ENCODE measurements at regions not wholly inside any gene's neighbourhood (a gene's known extent, or its start where the extent isn't known, plus 50 kb on each side); places are given as distances from the start of the nearest gene placed in this dataset.

GRCh38 chr9:109910671-109911518 is 130.9 kb downstream of the PALM2AKAP2 start:
- Histone ChIP-seq H3K9me3 (ENCODE audit: low read length) (no peaks in the 10 kb centered on the region), H3K27me3 (ENCODE audit: insufficient read depth, low read length) (no peaks in the 10 kb centered on the region), H3K9me2 (ENCODE audit: low read depth, low read length) (no peaks in the 10 kb centered on the region), H4K20me1 (ENCODE audit: insufficient read depth, low read length) (no peaks in the 10 kb centered on the region), H3K9ac (ENCODE audit: low read length) (no peak overlapping the region), H3K79me2 (ENCODE audit: insufficient read depth, low read length) (no peaks in the 10 kb centered on the region), H3F3A (ENCODE audit: insufficient read depth, low read length) (peaks cover 13% of the 10 kb centered on the region; the same call in 1 of the 2 replicates), H2AFZ (ENCODE audit: low read length) (no peak overlapping the region), H3K4me2 (ENCODE audit: low read length) (no peak overlapping the region), H3K36me3 (ENCODE audit: insufficient read depth, low read length) (no peaks in the 10 kb centered on the region), H3K27ac (ENCODE audit: low read depth, low read length, poor library complexity, severe bottlenecking) (peak overlapping the region; percentile 98), H3K4me3 (ENCODE audit: low read depth, low read length, poor library complexity, severe bottlenecking) (no peak overlapping the region), H3K4me1 (ENCODE audit: insufficient read depth, low read length, severe bottlenecking) (peaks cover 93% of the 10 kb centered on the region)
- TF ChIP-seq EZH2 (IDR thresholded peaks at IDR 0.05; ENCODE audit: borderline replicate concordance, low read length) (no peak), CTCF (IDR thresholded peaks at IDR 0.05; ENCODE audit: low read length) (no peak)

- Histone ChIP-seq H3K9ac (ENCODE audit: low read length) (no peak overlapping the region; the same call in 1 of the 2 replicates), H3K36me3 (ENCODE audit: insufficient read depth, low read length) (no peaks in the 10 kb centered on the region), H3F3A (ENCODE audit: insufficient read depth, low read length) (peaks cover 6% of the 10 kb centered on the region; the same call in 1 of the 2 replicates), H3K27ac (ENCODE audit: low read depth, low read length, poor library complexity, severe bottlenecking) (peak overlapping the region; percentile 98), H3K9me3 (ENCODE audit: low read length) (no peaks in the 10 kb centered on the region), H3K4me1 (ENCODE audit: insufficient read depth, low read length, severe bottlenecking) (peaks cover 93% of the 10 kb centered on the region), H3K4me2 (ENCODE audit: low read length) (no peak overlapping the region), H4K20me1 (ENCODE audit: insufficient read depth, low read length) (no peaks in the 10 kb centered on the region), H3K79me2 (ENCODE audit: insufficient read depth, low read length) (no peaks in the 10 kb centered on the region), H3K9me2 (ENCODE audit: low read depth, low read length) (no peaks in the 10 kb centered on the region), H3K27me3 (ENCODE audit: insufficient read depth, low read length) (no peaks in the 10 kb centered on the region), H3K4me3 (ENCODE audit: low read depth, low read length, poor library complexity, severe bottlenecking) (no peak overlapping the region), H2AFZ (ENCODE audit: low read length) (no peak overlapping the region)
- TF ChIP-seq CTCF (IDR thresholded peaks at IDR 0.05; ENCODE audit: low read length), result no peak
- no peak for TF ChIP-seq EZH2 (IDR thresholded peaks at IDR 0.05; ENCODE audit: borderline replicate concordance, low read length)
Measured at GRCh38 chr9:109912082-109912582, 132.1 kb downstream of the PALM2AKAP2 start.

DNA sequence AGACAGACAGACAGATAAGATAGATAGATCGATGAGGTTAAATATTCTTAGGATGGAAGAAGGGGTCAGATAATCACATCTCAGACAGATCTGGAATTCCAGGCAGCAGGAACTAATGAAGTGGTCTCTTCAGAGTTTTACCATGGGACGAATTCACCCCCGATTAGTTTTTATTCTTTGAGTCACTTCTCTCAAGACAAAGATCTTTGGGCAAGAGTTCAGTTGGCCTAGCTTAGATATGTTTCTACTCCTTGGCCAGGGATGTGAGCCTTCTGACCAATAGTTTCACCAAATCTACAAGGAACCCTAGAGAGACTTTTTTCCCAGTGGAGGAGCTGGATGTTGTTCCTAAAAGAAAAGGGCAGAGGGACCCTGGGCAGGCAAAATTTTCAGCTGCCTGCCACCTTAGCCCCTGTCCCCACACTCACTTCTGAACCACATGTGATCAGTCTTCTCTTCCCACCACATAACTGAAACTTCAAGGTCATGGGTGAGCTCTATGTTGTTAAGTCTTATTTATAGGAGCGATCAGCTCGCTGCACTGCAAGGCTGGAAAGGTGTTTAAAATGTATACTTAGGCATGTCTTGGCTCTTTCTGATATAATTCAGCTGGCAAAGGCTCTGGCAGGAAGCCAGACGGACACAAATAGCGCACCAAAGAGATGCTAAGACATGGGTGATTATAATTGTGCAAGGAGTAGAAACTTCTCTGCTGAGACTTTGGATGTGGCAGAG is 132.9 kb downstream of the PALM2AKAP2 start:
- Histone ChIP-seq H3K79me2 (ENCODE audit: insufficient read depth, low read length) (no peaks in the 10 kb centered on the region), H4K20me1 (ENCODE audit: insufficient read depth, low read length) (no peaks in the 10 kb centered on the region), H3K4me3 (ENCODE audit: low read depth, low read length, poor library complexity, severe bottlenecking) (no peak overlapping the region), H2AFZ (ENCODE audit: low read length) (0 out of 2 replicates have a peak overlapping the region, but pooled peaks have one; percentile 21), H3K4me1 (ENCODE audit: insufficient read depth, low read length, severe bottlenecking) (peaks cover 93% of the 10 kb centered on the region), H3K9me3 (ENCODE audit: low read length) (no peaks in the 10 kb centered on the region), H3K4me2 (ENCODE audit: low read length) (peak overlapping the region; percentile 41), H3K27ac (ENCODE audit: low read depth, low read length, poor library complexity, severe bottlenecking) (peak overlapping the region; percentile 98), H3K9ac (ENCODE audit: low read length) (peak overlapping the region; percentile 55), H3K36me3 (ENCODE audit: insufficient read depth, low read length) (no peaks in the 10 kb centered on the region), H3K9me2 (ENCODE audit: low read depth, low read length) (no peaks in the 10 kb centered on the region), H3K27me3 (ENCODE audit: insufficient read depth, low read length) (no peaks in the 10 kb centered on the region), H3F3A (ENCODE audit: insufficient read depth, low read length) (peaks cover 5% of the 10 kb centered on the region; the same call in 1 of the 2 replicates)
- TF ChIP-seq CTCF (IDR thresholded peaks at IDR 0.05; ENCODE audit: low read length), result no peak
- TF ChIP-seq EZH2 (IDR thresholded peaks at IDR 0.05; ENCODE audit: borderline replicate concordance, low read length), result no peak
